Progenitor cell of endocrine pancreas (in vitro differentiated cells): ENCODE measurements at regions not wholly inside any gene's neighbourhood (a gene's known extent, or its start where the extent isn't known, plus 50 kb on each side); places are given as distances from the start of the nearest gene placed in this dataset.

Experiments
- DNase-seq: peaks from one replicate; pipeline ENCODE4 v3.0.0; 2021; ENCODE audit warnings: low spot score; ENCODE audit not compliant: unreplicated experiment
- H3K27ac Mint-ChIP-seq: 2 replicates; pipeline ENCODE4 v1.8.0; 2021; ENCODE audit warnings: mild to moderate bottlenecking, moderate library complexity, mixed read lengths
- H3K27me3 Mint-ChIP-seq: 2 replicates; pipeline ENCODE4 v1.8.0; 2021; ENCODE audit warnings: mixed read lengths
- H3K36me3 Mint-ChIP-seq: 2 replicates; pipeline ENCODE4 v1.8.0; 2022; ENCODE audit warnings: mixed read lengths; ENCODE audit not compliant: insufficient read depth
- H3K4me1 Mint-ChIP-seq: 2 replicates; pipeline ENCODE4 v1.8.0; 2021; ENCODE audit warnings: low read depth, mixed read lengths
- H3K4me3 Mint-ChIP-seq: 2 replicates; pipeline ENCODE4 v1.8.0; 2021; ENCODE audit warnings: low read depth, mild to moderate bottlenecking, moderate library complexity, mixed read lengths
- H3K9me3 Mint-ChIP-seq: 2 replicates; pipeline ENCODE4 v1.8.0; 2021; ENCODE audit warnings: low read depth, mixed read lengths
- CTCF ChIP-seq: fragments of 200-600 bp; sonication (generic); IDR thresholded peaks from one replicate; pipeline ENCODE4 v1.5.0; 2021; ENCODE audit warnings: antibody characterized with exemption, mild to moderate bottlenecking; ENCODE audit not compliant: unreplicated experiment

GRCh38 chr22:47340851-47341436 lies 578.5 kb downstream of the TBC1D22A start:
- no peak for TF ChIP-seq CTCF
- Mint-ChIP-seq H3K27ac (no peak overlapping the region), H3K9me3 (peaks cover 47% of the 10 kb centered on the region), H3K36me3 (peaks cover 3% of the 10 kb centered on the region), H3K4me3 (no peak overlapping the region), H3K4me1 (no peaks in the 10 kb centered on the region), H3K27me3 (no peaks in the 10 kb centered on the region)
- DNase-seq = no peak

GRCh38 chr22:47337161-47337621 lies 574.7 kb downstream of the TBC1D22A start:
- Mint-ChIP-seq H3K27me3 (no peaks in the 10 kb centered on the region), H3K9me3 (peaks cover 57% of the 10 kb centered on the region), H3K36me3 (peaks cover 4% of the 10 kb centered on the region), H3K4me1 (no peaks in the 10 kb centered on the region), H3K27ac (no peak overlapping the region), H3K4me3 (no peak overlapping the region)
- DNase-seq = no peak
- TF ChIP-seq CTCF = no peak

DNA sequence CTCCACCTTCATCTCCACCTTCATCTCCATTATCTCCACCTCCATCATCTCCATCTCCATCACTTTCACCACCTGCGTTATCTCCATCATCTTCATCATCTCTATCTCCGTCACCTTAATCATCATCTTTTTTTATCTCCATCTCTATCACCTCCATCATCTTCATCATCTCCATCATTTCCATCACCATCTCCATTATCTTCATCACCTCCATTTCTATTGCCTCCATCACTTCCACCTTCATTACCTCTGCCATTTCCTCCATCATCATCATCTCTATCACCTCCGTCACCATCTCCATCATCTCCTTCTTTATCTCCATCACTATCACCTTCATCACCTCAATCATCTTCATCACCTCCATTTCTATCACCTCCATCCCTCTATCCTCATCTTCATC lies 573.5 kb downstream of the TBC1D22A start:
- Mint-ChIP-seq H3K9me3 (peaks cover 56% of the 10 kb centered on the region), H3K4me3 (no peak overlapping the region), H3K27me3 (no peaks in the 10 kb centered on the region), H3K4me1 (no peaks in the 10 kb centered on the region), H3K36me3 (peaks cover 7% of the 10 kb centered on the region), H3K27ac (no peak overlapping the region)
- no peak for TF ChIP-seq CTCF
- no peak for DNase-seq

DNA sequence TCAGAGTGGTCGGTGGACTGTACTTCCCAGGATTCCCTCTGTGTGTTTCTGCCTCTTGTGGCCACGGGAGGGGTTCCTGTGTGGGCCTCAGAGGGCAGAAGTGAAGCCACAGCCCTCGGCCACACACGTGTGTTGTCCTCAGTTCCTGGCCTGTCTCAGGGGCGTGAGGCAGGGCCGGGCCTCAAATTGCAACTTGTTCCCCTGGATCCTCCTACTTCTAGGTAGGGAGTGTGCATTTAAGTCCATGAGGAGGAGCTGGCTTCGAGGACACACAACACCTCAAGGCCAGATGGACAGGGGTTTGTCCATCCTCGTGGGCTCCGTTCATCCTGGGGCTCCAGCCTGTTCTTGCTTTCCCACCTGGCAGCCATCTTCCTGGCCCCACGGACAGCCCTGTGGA lies 573.0 kb downstream of the TBC1D22A start:
- Mint-ChIP-seq H3K36me3 (peaks cover 7% of the 10 kb centered on the region), H3K9me3 (peaks cover 60% of the 10 kb centered on the region), H3K4me1 (no peaks in the 10 kb centered on the region), H3K27ac (no peak overlapping the region), H3K4me3 (no peak overlapping the region), H3K27me3 (no peaks in the 10 kb centered on the region)
- no peak for DNase-seq
- no peak for TF ChIP-seq CTCF

DNA sequence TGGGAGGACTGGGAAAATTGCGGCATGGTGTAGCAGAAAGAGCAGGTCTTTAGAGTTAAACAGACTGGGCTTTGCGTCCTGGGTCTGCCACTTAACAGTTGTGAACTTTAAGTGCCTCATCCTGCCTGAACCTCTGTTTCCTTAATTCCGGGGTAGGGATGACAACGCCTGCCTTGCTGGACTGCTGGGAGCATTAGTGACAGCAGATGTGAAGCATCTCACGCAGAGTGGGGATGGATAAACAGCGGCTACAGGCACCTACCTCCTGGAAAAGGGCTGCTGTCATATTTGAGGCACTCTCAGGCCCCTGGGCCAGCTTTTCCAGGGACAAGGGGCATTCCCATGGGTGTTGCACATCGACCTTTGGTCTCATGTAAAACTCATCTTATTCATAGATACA lies 572.2 kb downstream of the TBC1D22A start:
- no peaks in the 10 kb centered on the region for H3K27me3 Mint-ChIP-seq
- no peak for DNase-seq
- TF ChIP-seq CTCF = no peak
- H3K36me3 Mint-ChIP-seq = peaks cover 7% of the 10 kb centered on the region
- no peaks in the 10 kb centered on the region for H3K4me1 Mint-ChIP-seq
- H3K9me3 Mint-ChIP-seq = peaks cover 62% of the 10 kb centered on the region
- no peak overlapping the region for H3K4me3 Mint-ChIP-seq
- H3K27ac Mint-ChIP-seq = no peak overlapping the region
